HEK293 (cell line): ENCODE measurements at regions not wholly inside any gene's neighbourhood (a gene's known extent, or its start where the extent isn't known, plus 50 kb on each side); places are given as distances from the start of the nearest gene placed in this dataset.

Source experiments
- CTCF ChIA-PET: fragments of 350-600 bp; formaldehyde crosslinking; extraction: SDS; loops from one replicate; lab custom pipeline; 2021; ENCODE audit warnings: antibody characterized with exemption; lab: Yijun Ruan, JAX
- POLR2A ChIA-PET: fragments of 300-600 bp; formaldehyde crosslinking; extraction: SDS; loops from one replicate; lab custom pipeline; 2020; ENCODE audit warnings: antibody characterized with exemption, inconsistent platforms; lab: Yijun Ruan, JAX
- H3K27ac ChIP-seq: fragments of 200-500 bp; sonication (Bioruptor generic); 2 replicates; pipeline ENCODE4 v1.5.1; 2014; ENCODE audit warnings: low read depth, low read length, control low read depth, inconsistent platforms; ENCODE audit errors: extremely low read depth
- H3K36me3 ChIP-seq, 2 experiments: fragments of 200-500 bp in 1 of 2; sonication (Bioruptor generic) in 1 of 2; 1 replicate in 1 of 2; 2 replicates in 1 of 2; pipeline ENCODE4 v1.5.1; 2014 to 2017; ENCODE audit warnings: inconsistent platforms in 2 of 2, low read length in 2 of 2; ENCODE audit not compliant: control insufficient read depth in 2 of 2, insufficient read depth in 1 of 2
- H3K4me1 ChIP-seq: fragments of 200-500 bp; sonication (Bioruptor generic); 2 replicates; pipeline ENCODE4 v1.5.1; 2014; ENCODE audit warnings: mild to moderate bottlenecking, low read length, inconsistent platforms; ENCODE audit not compliant: control insufficient read depth, insufficient read depth
- H3K4me3 ChIP-seq: 2 replicates; pipeline ENCODE4 v1.5.1; 2011; ENCODE audit warnings: low read depth, mild to moderate bottlenecking, control low read depth, low read length, moderate library complexity
- H3K9me3 ChIP-seq: fragments of 200-500 bp; sonication (Bioruptor generic); 2 replicates; pipeline ENCODE4 v1.5.1; 2014; ENCODE audit warnings: low read depth, low read length, inconsistent platforms; ENCODE audit not compliant: control insufficient read depth, insufficient read depth
- BCL11B ChIP-seq: fragments of 450-650 bp; formaldehyde crosslinking; IDR thresholded peaks from 2 replicates; pipeline ENCODE4 v1.5.1; 2016; ENCODE audit warnings: low read depth, missing biosample characterization, missing genetic modification characterization
- FEZF1 ChIP-seq: fragments of 450-650 bp; formaldehyde crosslinking; IDR thresholded peaks from 2 replicates; pipeline ENCODE4 v1.5.1; 2016; ENCODE audit warnings: missing biosample characterization, missing genetic modification characterization
- HIC1 ChIP-seq: fragments of 450-650 bp; formaldehyde crosslinking; IDR thresholded peaks from 2 replicates; pipeline ENCODE4 v1.5.1; 2016; ENCODE audit warnings: missing biosample characterization, missing genetic modification characterization
- KLF16 ChIP-seq: fragments of 450-650 bp; formaldehyde crosslinking; IDR thresholded peaks from 2 replicates; pipeline ENCODE4 v1.5.1; 2017; ENCODE audit warnings: missing biosample characterization, missing genetic modification characterization
- OSR2 ChIP-seq: fragments of 450-650 bp; formaldehyde crosslinking; IDR thresholded peaks from 2 replicates; pipeline ENCODE4 v1.5.1; 2016; ENCODE audit warnings: missing biosample characterization, missing genetic modification characterization
- PRDM2 ChIP-seq: fragments of 450-650 bp; formaldehyde crosslinking; IDR thresholded peaks from 2 replicates; pipeline ENCODE4 v1.5.1; 2016; ENCODE audit warnings: missing biosample characterization, missing genetic modification characterization, borderline replicate concordance
- TCF7L2 ChIP-seq: IDR thresholded peaks from 2 replicates; pipeline ENCODE4 v1.6.1; 2011; ENCODE audit warnings: low read depth, mild to moderate bottlenecking, inconsistent platforms, low read length, moderate library complexity, borderline replicate concordance
- YY2 ChIP-seq: fragments of 450-650 bp; formaldehyde crosslinking; IDR thresholded peaks from 2 replicates; pipeline ENCODE4 v1.5.1; 2016; ENCODE audit warnings: missing biosample characterization, missing genetic modification characterization
- ZBTB1 ChIP-seq: fragments of 450-650 bp; formaldehyde crosslinking; IDR thresholded peaks from 2 replicates; pipeline ENCODE4 v1.5.1; 2016; ENCODE audit warnings: missing biosample characterization, missing genetic modification characterization
- ZIC2 ChIP-seq: fragments of 450-650 bp; formaldehyde crosslinking; IDR thresholded peaks from 2 replicates; pipeline ENCODE4 v1.5.1; 2016; ENCODE audit warnings: missing biosample characterization, missing genetic modification characterization
- ZNF19 ChIP-seq: fragments of 450-650 bp; formaldehyde crosslinking; IDR thresholded peaks from 2 replicates; pipeline ENCODE4; 2016; ENCODE audit warnings: missing biosample characterization, missing genetic modification characterization, low read depth
- ZNF324 ChIP-seq: fragments of 450-650 bp; formaldehyde crosslinking; IDR thresholded peaks from 2 replicates; pipeline ENCODE4 v1.5.1; 2016; ENCODE audit warnings: missing biosample characterization, missing genetic modification characterization
- ZNF341 ChIP-seq: fragments of 450-650 bp; formaldehyde crosslinking; IDR thresholded peaks from 2 replicates; pipeline ENCODE4; 2016; ENCODE audit warnings: low read depth, missing biosample characterization, missing genetic modification characterization
- ZNF366 ChIP-seq: fragments of 450-650 bp; formaldehyde crosslinking; conservative IDR thresholded peaks from 2 replicates; pipeline ENCODE4 v1.5.1; 2016; ENCODE audit warnings: missing biosample characterization, missing genetic modification characterization
- ZNF398 ChIP-seq: fragments of 450-650 bp; formaldehyde crosslinking; IDR thresholded peaks from 2 replicates; pipeline ENCODE4 v1.5.1; 2017; ENCODE audit warnings: missing biosample characterization, missing genetic modification characterization
- ZNF433 ChIP-seq: fragments of 450-650 bp; formaldehyde crosslinking; IDR thresholded peaks from 2 replicates; pipeline ENCODE4 v1.5.1; 2016; ENCODE audit warnings: missing biosample characterization, missing genetic modification characterization, low read depth
- ZNF521 ChIP-seq: fragments of 450-650 bp; formaldehyde crosslinking; IDR thresholded peaks from 2 replicates; pipeline ENCODE4 v1.5.1; 2017; ENCODE audit warnings: missing biosample characterization, mild to moderate bottlenecking, missing genetic modification characterization
- ZNF561 ChIP-seq: fragments of 450-650 bp; IDR thresholded peaks from 2 replicates; pipeline ENCODE4 v1.5.1; 2018; ENCODE audit warnings: missing biosample characterization, missing genetic modification characterization, borderline replicate concordance
- ZNF645 ChIP-seq: fragments of 450-650 bp; formaldehyde crosslinking; IDR thresholded peaks from 2 replicates; pipeline ENCODE4; 2016; ENCODE audit warnings: missing biosample characterization, missing genetic modification characterization
- ZNF654 ChIP-seq: fragments of 450-650 bp; formaldehyde crosslinking; IDR thresholded peaks from 2 replicates; pipeline ENCODE4 v1.5.1; 2016; ENCODE audit warnings: low read depth, missing biosample characterization, missing genetic modification characterization
- ZNF704 ChIP-seq: fragments of 450-650 bp; formaldehyde crosslinking; IDR thresholded peaks from 2 replicates; pipeline ENCODE4 v1.5.1; 2016; ENCODE audit warnings: missing biosample characterization, missing genetic modification characterization
- ZNF776 ChIP-seq: fragments of 450-650 bp; formaldehyde crosslinking; IDR thresholded peaks from 2 replicates; pipeline ENCODE4 v1.5.0; 2017; ENCODE audit warnings: missing biosample characterization, missing genetic modification characterization, borderline replicate concordance
- ZNF785 ChIP-seq: fragments of 450-650 bp; formaldehyde crosslinking; IDR thresholded peaks from 2 replicates; pipeline ENCODE4 v1.5.1; 2016; ENCODE audit warnings: missing biosample characterization, missing genetic modification characterization
- ZSCAN16 ChIP-seq: fragments of 450-650 bp; formaldehyde crosslinking; IDR thresholded peaks from 2 replicates; pipeline ENCODE4 v1.5.1; 2016; ENCODE audit warnings: missing biosample characterization, missing genetic modification characterization
- ZSCAN4 ChIP-seq: fragments of 450-650 bp; formaldehyde crosslinking; IDR thresholded peaks from 2 replicates; pipeline ENCODE4 v1.5.1; 2017; ENCODE audit warnings: missing biosample characterization, missing genetic modification characterization

GRCh38 chr1:194787001-194787400 is 1600.6 kb upstream of the B3GALT2 start:
- CTCF ChIA-PET, result interaction anchor here (0.6 kb wide), 1 partner anchor 38 kb away, joined by 3 read pairs; no protein-coding TSS in a partner anchor

GRCh38 chr1:194786027-194786426 is 1599.6 kb upstream of the B3GALT2 start:
- H3K4me3 ChIP-seq, result no peak overlapping the region
- H3K9me3 ChIP-seq, result no peaks in the 10 kb centered on the region
- H3K36me3 ChIP-seq, result no peaks in the 10 kb centered on the region
- no peak overlapping the region for H3K27ac ChIP-seq
- no peak for TF ChIP-seq ZSCAN16 (tag by site-specific recombination)
- TF ChIP-seq PRDM2 (tag by site-specific recombination), result no peak
- no peak for TF ChIP-seq ZNF433
- TF ChIP-seq ZNF704 (tag by site-specific recombination), result no peak
- TF ChIP-seq FEZF1 (tag by site-specific recombination), result no peak
- TF ChIP-seq ZNF19 (tag by site-specific recombination), result no peak
- TF ChIP-seq TCF7L2, result no peak
- no peak for TF ChIP-seq ZNF398 (tag by site-specific recombination)
- TF ChIP-seq ZNF324 (tag by site-specific recombination), result no peak
- TF ChIP-seq ZSCAN4 (tag by site-specific recombination), result no peak
- no peak for TF ChIP-seq HIC1 (tag by site-specific recombination)
- no peak for TF ChIP-seq ZNF776 (tag by site-specific recombination)
- no peak for TF ChIP-seq ZIC2 (tag by site-specific recombination)
- TF ChIP-seq ZNF341 (tag by site-specific recombination), result no peak
- no peak for TF ChIP-seq ZNF645 (tag by site-specific recombination)
- TF ChIP-seq YY2, result no peak
- TF ChIP-seq ZNF521 (tag by site-specific recombination), result no peak
- TF ChIP-seq ZNF785, result no peak
- TF ChIP-seq KLF16, result no peak
- TF ChIP-seq, all 188 proteins: peak for 0
- H3K4me1 ChIP-seq, result no peaks in the 10 kb centered on the region
- ChIA-PET POLR2A (no interaction called here), CTCF (no interaction called here)

More at GRCh38 chr1:194787001-194787400, 1600.6 kb upstream of the B3GALT2 start:
- Histone ChIP-seq H3K4me1 (no peaks in the 10 kb centered on the region), H3K4me3 (no peak overlapping the region), H3K9me3 (no peaks in the 10 kb centered on the region), H3K36me3 (no peaks in the 10 kb centered on the region), H3K27ac (no peak overlapping the region)
- TF ChIP-seq ZNF324 (tag by site-specific recombination), result no peak
- TF ChIP-seq OSR2 (tag by site-specific recombination), result no peak
- no peak for TF ChIP-seq ZNF654
- TF ChIP-seq ZNF366, result no peak
- TF ChIP-seq BCL11B (tag by site-specific recombination), result no peak
- TF ChIP-seq ZNF561 (tag by site-specific recombination), result no peak
- TF ChIP-seq ZBTB1 (tag by site-specific recombination), result no peak
- POLR2A ChIA-PET, result no interaction called here
